ENCODE measurements at regions not wholly inside any gene's neighbourhood (a gene's known extent, or its start where the extent isn't known, plus 50 kb on each side); places are given as distances from the start of the nearest gene placed in this dataset.

- Histone ChIP-seq H2BK15ac (ENCODE audit: low read depth, low read length) (no peak overlapping the region), H3K56ac (ENCODE audit: insufficient read length, low read depth, low read length) (no peak overlapping the region)
Measured at GRCh38 chr1:56297208-56297607, 282.2 kb downstream of the PLPP3 start.

More at GRCh38 chr1:56297208-56297607, 282.2 kb downstream of the PLPP3 start:
- H3K79me2 ChIP-seq (ENCODE audit: insufficient read depth, low read length): no peaks in the 10 kb centered on the region
- H3K79me1 ChIP-seq (ENCODE audit: insufficient read depth, low read depth, low read length, poor library complexity, severe bottlenecking): no peaks in the 10 kb centered on the region
- TF ChIP-seq CTCF (conservative IDR thresholded peaks at IDR 0.05): no peak
- H2AFZ ChIP-seq (ENCODE audit: low read length): no peak overlapping the region
- H3K27me3 ChIP-seq (ENCODE audit: insufficient read depth, low read length): no peaks in the 10 kb centered on the region
- no peak overlapping the region for H2BK5ac ChIP-seq (ENCODE audit: insufficient read length, low read length)
- no peak overlapping the region for H3K4me2 ChIP-seq (ENCODE audit: insufficient read depth, insufficient read length, low read length)
- no peak overlapping the region for H4K5ac ChIP-seq (ENCODE audit: insufficient read length, low read depth, low read length)
- no peak overlapping the region for H3K9ac ChIP-seq (ENCODE audit: extremely low read depth, insufficient read length, low read length)
- no peak for DNase-seq
- no peak overlapping the region for H3K18ac ChIP-seq (ENCODE audit: insufficient read length, low read depth, low read length)
- no peak overlapping the region for H2BK12ac ChIP-seq (ENCODE audit: insufficient read length, low read depth, low read length)
- no peak overlapping the region for H3K14ac ChIP-seq (ENCODE audit: insufficient read depth, low read length)
- no peak overlapping the region for H2AK5ac ChIP-seq (ENCODE audit: insufficient read length, low read length)
- Mint-ChIP-seq H3K36me3 (ENCODE audit: insufficient read depth in 1 of 3, low read depth in 3 of 3) (no peaks in the 10 kb centered on the region), H3K4me1 (0 out of 4 replicates have a peak, but pooled peaks cover 0 to 2% of the 10 kb centered on the region in 2 experiments), H3K27ac (no peak overlapping the region), H3K9me3 (no peaks in the 10 kb centered on the region), H3K27me3 (ENCODE audit: low read depth) (no peaks in the 10 kb centered on the region), H3K4me3 (no peak overlapping the region)
- no peak overlapping the region for H3T11ph ChIP-seq (ENCODE audit: low read length)
- no CpG with 5 or more reads among the region's 2 CpGs for WGBS (ENCODE audit: extremely low coverage, insufficient read length, low lambda C conversion rate)
- H3K4ac ChIP-seq (ENCODE audit: low read depth, low read length): no peak overlapping the region
- H3K9me3 ChIP-seq (ENCODE audit: control insufficient read depth, low read depth, low read length): no peaks in the 10 kb centered on the region
- H4K91ac ChIP-seq (ENCODE audit: insufficient read length, low read depth, low read length): no peak overlapping the region
- H3K23ac ChIP-seq (ENCODE audit: insufficient read length, low read depth, low read length): no peak overlapping the region
- no peaks in the 10 kb centered on the region for H3K23me2 ChIP-seq (ENCODE audit: insufficient read length, low read depth, low read length, poor library complexity, severe bottlenecking)
- no peak overlapping the region for H2BK20ac ChIP-seq (ENCODE audit: low read depth, low read length, poor library complexity, severe bottlenecking)
- H4K20me1 ChIP-seq (ENCODE audit: control insufficient read depth, insufficient read depth, insufficient read length): no peaks in the 10 kb centered on the region
- no peak overlapping the region for H2BK120ac ChIP-seq (ENCODE audit: low read depth, low read length, poor library complexity, severe bottlenecking)
- no peak overlapping the region for H4K8ac ChIP-seq (replicated peaks; ENCODE audit: insufficient read length, low read depth, low read length)
- no peak overlapping the region for H3K27ac ChIP-seq (ENCODE audit: insufficient read length, low read depth, low read length)
- H3K4me1 ChIP-seq (ENCODE audit: insufficient read depth, low read length): peaks cover 6% of the 10 kb centered on the region; the same call in 1 of the 2 replicates

Data from H9 (cell line).